PC-3 (cell line): ENCODE measurements at regions not wholly inside any gene's neighbourhood (a gene's known extent, or its start where the extent isn't known, plus 50 kb on each side); places are given as distances from the start of the nearest gene placed in this dataset.

Source experiments
- CTCF ChIP-seq: fragments of 300-600 bp; sonication (generic); conservative IDR thresholded peaks from 2 replicates; pipeline ENCODE4 v1.5.1; 2017; ENCODE audit warnings: antibody characterized with exemption, low read depth, mild to moderate bottlenecking, low read length
- EZH2phosphoT487 ChIP-seq: fragments of 300-600 bp; sonication (generic); IDR thresholded peaks from 2 replicates; pipeline ENCODE4 v1.6.1; 2018; ENCODE audit warnings: mild to moderate bottlenecking, antibody characterized with exemption, low read length, borderline replicate concordance

- TF ChIP-seq CTCF (no peak), EZH2phosphoT487 (no peak)
These were observed 202.2 kb upstream of the RPS23 start for GRCh38 chr5:82480331-82480730.
